Skin epidermis (tissue), 12 donors: ENCODE measurements at regions not wholly inside any gene's neighbourhood (a gene's known extent, or its start where the extent isn't known, plus 50 kb on each side); places are given as distances from the start of the nearest gene placed in this dataset.

Source experiments
- H3K27ac ChIP-seq, 21 experiments: fragments of 200-600 bp; sonication (generic) in 11 of 21; one replicate each; pipeline ENCODE4 v1.5.0; 2020; ENCODE audit warnings: mild to moderate bottlenecking in 3 of 21, inconsistent platforms in 2 of 21, moderate library complexity in 2 of 21
- H3K4me3 ChIP-seq, 7 experiments: fragments of 200-600 bp; sonication (generic) in 2 of 7; one replicate each; pipeline ENCODE4 v1.5.0; 2020; ENCODE audit warnings: inconsistent platforms in 2 of 7, mild to moderate bottlenecking in 2 of 7, moderate library complexity in 1 of 7

DNA sequence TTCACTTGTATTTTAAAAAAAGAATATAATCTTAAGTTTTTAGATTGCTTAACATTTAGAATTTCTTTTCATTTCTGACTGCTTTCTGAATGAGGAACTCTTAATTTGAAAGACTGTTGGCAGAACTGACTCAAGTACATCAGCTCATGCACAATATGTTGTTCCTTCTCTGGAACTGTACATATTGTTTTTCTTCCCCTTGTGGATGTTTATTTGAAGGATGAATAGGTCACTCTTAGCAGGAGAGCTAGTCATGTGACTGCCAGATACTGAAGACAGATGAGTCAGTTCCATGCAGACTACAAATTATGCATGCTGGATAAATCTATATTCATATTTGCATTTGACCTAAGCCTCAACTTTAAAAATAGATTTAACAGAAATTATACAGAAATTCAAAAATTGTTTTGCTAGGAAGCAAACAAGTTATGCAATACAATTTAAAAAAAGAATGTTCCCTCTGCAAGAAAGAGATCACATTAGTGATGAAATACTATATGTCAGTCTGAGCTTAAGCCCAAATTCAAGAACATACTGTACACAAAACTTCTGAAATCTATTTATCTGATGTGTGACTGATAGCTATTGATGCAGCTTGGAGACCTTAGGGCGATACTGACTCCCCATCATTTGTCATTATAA lies 1274.9 kb upstream of the GJE1 start:
- Histone ChIP-seq H3K27ac (peak overlapping the region in 5 of 21 experiments; percentile 25 to 34 (median 31)), H3K4me3 (no peak overlapping the region)

GRCh38 chr6:140855520-140855919 lies 1277.2 kb upstream of the GJE1 start:
- Histone ChIP-seq H3K27ac (no peak overlapping the region), H3K4me3 (no peak overlapping the region)

GRCh38 chr6:140854318-140854717 lies 1278.4 kb upstream of the GJE1 start:
- Histone ChIP-seq H3K4me3 (no peak overlapping the region), H3K27ac (peak overlapping the region in 2 of 21 experiments; percentile 24 to 46)

- H3K27ac ChIP-seq = no peak overlapping the region
Measured at GRCh38 chr6:140850438-140850837, 1282.3 kb upstream of the GJE1 start.

DNA sequence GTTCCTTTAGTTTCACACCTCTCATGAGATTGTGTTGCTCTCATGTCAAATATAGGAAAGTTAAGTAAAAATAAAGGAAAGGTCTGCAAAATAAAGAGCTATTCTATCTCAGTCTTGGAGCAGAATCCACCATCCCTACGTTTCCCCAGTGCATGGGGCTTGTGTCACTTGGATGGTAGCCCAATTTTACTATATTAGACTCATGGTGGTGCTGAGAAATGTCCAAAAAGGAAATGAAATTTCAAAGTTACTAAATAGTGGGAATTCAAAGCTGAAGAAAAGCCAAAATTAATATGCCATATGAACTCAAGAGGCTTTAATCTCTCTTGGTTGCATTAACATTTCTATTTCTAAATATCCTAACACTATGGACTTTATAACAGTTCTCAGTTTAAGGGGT lies 1283.3 kb upstream of the GJE1 start:
- H3K4me3 ChIP-seq = no peak overlapping the region

More at GRCh38 chr6:140850438-140850837, 1282.3 kb upstream of the GJE1 start:
- H3K4me3 ChIP-seq = no peak overlapping the region

GRCh38 chr6:140847262-140847645 lies 1285.5 kb upstream of the GJE1 start:
- Histone ChIP-seq H3K27ac (no peak overlapping the region), H3K4me3 (no peak overlapping the region)

More for the DNA sequence above, 1283.3 kb upstream of the GJE1 start:
- H3K27ac ChIP-seq = no peak overlapping the region

GRCh38 chr6:140846503-140847261 lies 1286.0 kb upstream of the GJE1 start:
- Histone ChIP-seq H3K4me3 (no peak overlapping the region), H3K27ac (peak overlapping the region in 2 of 21 experiments; percentile 37 to 41)

- no peak overlapping the region for H3K4me3 ChIP-seq
- H3K27ac ChIP-seq = peak overlapping the region in 1 of 21 experiments; percentile 37
Measured at GRCh38 chr6:140845701-140846100, 1287.0 kb upstream of the GJE1 start.

- H3K4me3 ChIP-seq = no peak overlapping the region
- no peak overlapping the region for H3K27ac ChIP-seq
Measured at GRCh38 chr6:140844167-140844566, 1288.6 kb upstream of the GJE1 start.

DNA sequence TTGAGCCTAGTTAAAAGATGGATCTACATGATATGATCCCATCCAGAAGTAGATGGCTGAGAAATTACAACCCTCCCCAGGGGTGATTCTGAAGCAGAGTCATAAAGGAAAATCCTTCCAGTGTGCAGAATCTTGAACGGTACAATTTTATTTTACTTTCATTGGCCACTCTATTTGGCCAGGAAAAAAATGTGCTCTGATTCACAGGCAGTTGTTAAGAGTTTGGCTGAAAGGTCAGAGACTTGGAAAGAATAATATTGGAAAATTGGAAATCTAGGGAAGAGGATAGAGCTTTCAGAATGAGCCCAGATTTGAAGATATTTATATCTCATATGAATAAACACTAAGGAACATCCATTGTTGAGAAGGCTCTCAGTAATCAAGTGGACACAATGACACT lies 1299.3 kb upstream of the GJE1 start:
- peak overlapping the region in 1 of 21 experiments; percentile 25 for H3K27ac ChIP-seq
- no peak overlapping the region for H3K4me3 ChIP-seq

- H3K27ac ChIP-seq = no peak overlapping the region
Measured at GRCh38 chr6:140830666-140831065, 1302.1 kb upstream of the GJE1 start.

GRCh38 chr6:140828856-140829255 lies 1303.9 kb upstream of the GJE1 start:
- Histone ChIP-seq H3K27ac (no peak overlapping the region), H3K4me3 (no peak overlapping the region)

More at GRCh38 chr6:140830666-140831065, 1302.1 kb upstream of the GJE1 start:
- H3K4me3 ChIP-seq = no peak overlapping the region

DNA sequence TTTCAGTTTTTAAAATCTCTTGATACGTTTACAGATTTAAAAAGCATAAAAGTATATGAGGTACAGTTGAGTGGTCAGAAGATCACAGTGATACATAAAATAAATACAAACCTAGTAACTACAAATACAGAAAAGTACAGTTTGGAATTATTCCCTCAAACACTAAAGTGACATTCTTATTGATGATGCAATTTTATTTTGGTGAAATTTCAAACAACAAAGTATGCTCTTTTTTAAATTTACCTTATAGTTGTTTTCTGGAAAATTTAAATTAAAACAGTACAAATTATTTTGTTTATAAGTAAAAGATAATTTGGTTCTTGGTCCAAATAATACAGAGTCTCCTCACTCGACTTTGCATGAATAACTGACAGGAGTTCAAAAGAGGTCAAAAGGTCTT lies 1305.1 kb upstream of the GJE1 start:
- no peak overlapping the region for H3K27ac ChIP-seq
- no peak overlapping the region for H3K4me3 ChIP-seq

DNA sequence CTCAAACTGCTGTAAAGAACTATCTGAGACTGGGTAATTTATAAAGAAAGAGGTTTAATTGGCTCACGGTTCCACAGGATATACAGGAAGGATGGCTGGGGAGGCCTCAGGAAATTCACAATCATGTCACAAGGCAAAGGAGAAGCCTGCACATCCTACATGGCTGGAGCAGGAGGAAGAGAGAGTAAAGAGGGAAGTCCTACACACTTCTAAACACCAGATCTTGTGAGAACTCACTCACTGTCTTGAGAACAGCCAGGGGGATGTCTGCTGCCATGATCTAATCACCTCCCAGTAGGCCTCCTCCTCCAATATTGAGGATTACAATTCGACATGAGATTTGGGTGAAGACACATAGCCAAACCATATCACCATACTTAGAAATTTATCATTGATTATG lies 1307.0 kb upstream of the GJE1 start:
- H3K27ac ChIP-seq = no peak overlapping the region
- no peak overlapping the region for H3K4me3 ChIP-seq

- H3K4me3 ChIP-seq = no peak overlapping the region
- no peak overlapping the region for H3K27ac ChIP-seq
Measured at GRCh38 chr6:140824595-140824994, 1308.1 kb upstream of the GJE1 start.

GRCh38 chr6:140821196-140821595 lies 1311.5 kb upstream of the GJE1 start:
- H3K4me3 ChIP-seq = no peak overlapping the region
- H3K27ac ChIP-seq = no peak overlapping the region

DNA sequence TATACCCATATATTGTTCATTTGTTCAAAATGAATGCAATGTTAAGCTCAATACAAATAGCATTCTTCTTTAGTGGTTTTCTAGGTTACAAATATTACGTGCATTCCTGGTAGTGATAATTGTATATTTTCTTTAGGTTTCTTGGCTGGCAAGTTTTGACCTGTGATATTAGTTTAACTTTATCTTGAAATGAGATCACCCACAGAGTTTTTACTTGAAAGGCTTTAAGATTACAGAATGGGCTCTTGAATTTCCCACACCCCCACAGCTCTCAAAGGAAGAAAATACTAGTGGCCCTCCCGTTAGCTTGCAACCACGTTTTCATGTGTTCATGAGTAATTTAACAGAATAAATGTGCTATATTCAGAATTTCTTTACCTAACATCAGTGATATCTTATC lies 1315.5 kb upstream of the GJE1 start:
- Histone ChIP-seq H3K27ac (no peak overlapping the region), H3K4me3 (no peak overlapping the region)

DNA sequence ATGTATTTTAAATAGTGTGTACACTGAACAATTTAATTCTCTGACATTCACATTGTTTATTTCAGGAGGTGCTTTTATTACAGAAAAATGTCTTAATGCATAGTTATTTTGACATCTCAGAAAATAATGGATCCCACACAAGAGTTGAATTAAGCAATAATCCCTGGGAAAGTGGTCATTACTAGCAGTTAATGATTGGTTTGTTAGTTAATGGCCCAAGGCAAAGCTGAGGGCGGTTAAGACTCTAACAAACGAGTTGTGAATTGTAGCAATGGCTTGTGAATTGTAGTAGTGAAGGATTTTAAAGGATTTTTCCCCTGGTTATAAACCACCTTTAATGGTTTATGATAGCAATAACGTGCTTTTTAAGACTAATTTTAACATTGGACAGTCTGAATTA lies 1316.0 kb upstream of the GJE1 start:
- Histone ChIP-seq H3K4me3 (no peak overlapping the region), H3K27ac (no peak overlapping the region)

DNA sequence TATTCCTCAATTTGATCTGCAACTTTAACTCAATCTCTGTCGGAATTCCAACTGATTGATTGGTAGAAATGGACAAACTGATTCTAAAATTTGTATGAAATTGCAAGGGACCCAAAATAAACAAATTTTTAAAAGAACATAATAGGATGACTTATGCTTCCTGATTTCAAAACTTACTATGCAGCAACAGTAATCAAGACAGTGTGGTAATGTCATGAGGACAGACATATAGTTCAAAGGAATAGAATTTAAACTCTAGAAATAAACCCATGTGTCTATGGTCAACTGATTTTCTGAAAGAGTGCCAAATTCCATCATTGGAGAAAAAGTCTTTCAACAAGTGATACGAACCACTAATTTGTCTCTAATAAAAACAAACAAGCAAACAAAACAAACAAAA lies 1320.1 kb upstream of the GJE1 start:
- Histone ChIP-seq H3K4me3 (no peak overlapping the region), H3K27ac (no peak overlapping the region)

GRCh38 chr6:140811642-140812041 lies 1321.1 kb upstream of the GJE1 start:
- no peak overlapping the region for H3K4me3 ChIP-seq
- no peak overlapping the region for H3K27ac ChIP-seq

DNA sequence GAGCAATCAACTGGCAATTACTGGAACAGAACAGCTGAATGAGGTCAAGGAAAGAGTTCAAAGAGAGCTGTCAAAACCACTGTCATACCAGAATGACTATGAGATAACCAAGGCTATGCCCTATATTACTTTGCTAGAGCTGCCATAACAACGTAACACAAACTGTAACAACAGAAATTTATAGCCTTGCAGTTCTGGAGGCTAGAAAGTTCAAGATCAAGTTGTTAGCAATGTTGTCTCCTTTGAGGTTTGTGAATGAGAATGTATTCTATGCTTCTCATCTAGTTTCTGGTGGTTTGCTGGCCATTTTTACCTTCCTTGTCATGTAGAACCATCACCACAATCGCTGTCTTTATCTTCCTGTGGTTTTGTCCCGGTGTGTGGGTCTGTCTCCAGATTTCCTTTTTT lies 1323.0 kb upstream of the GJE1 start:
- Histone ChIP-seq H3K4me3 (no peak overlapping the region), H3K27ac (no peak overlapping the region)
